Panc1 (cell line): ENCODE measurements at regions not wholly inside any gene's neighbourhood (a gene's known extent, or its start where the extent isn't known, plus 50 kb on each side); places are given as distances from the start of the nearest gene placed in this dataset.

Source experiments
- CTCF ChIP-seq: fragments of 450-650 bp; IDR thresholded peaks from 2 replicates; pipeline ENCODE4 v1.5.1; 2017; ENCODE audit warnings: mild to moderate bottlenecking
- POLR2AphosphoS5 ChIP-seq: IDR thresholded peaks from 2 replicates; pipeline ENCODE4 v1.6.1; 2012; ENCODE audit warnings: mild to moderate bottlenecking, low read depth, low read length, moderate library complexity
- TCF7L2 ChIP-seq: IDR thresholded peaks from 2 replicates; pipeline ENCODE4 v1.6.1; 2011; ENCODE audit warnings: mild to moderate bottlenecking, low read depth, low read length, inconsistent platforms

GRCh38 chr4:177546745-177547144 is 104.5 kb upstream of the AGA start:
- TF ChIP-seq TCF7L2 (no peak), CTCF (no peak), POLR2AphosphoS5 (no peak)
